H1 (cell line): ENCODE measurements at regions not wholly inside any gene's neighbourhood (a gene's known extent, or its start where the extent isn't known, plus 50 kb on each side); places are given as distances from the start of the nearest gene placed in this dataset.

Source experiments
- CTCF ChIA-PET: fragments of 300-600 bp; sonication (Branson Sonifier 250); formaldehyde crosslinking; loops from one replicate; lab custom pipeline; 2021; ENCODE audit not compliant: partially characterized antibody; lab: Charles Lee
- POLR2A ChIA-PET: fragments of 300-600 bp; sonication (Branson Sonifier 250); formaldehyde crosslinking; loops from one replicate; lab custom pipeline; 2021; ENCODE audit warnings: inconsistent platforms; ENCODE audit not compliant: partially characterized antibody; lab: Charles Lee
- DNase-seq, 2 experiments: peaks; one replicate each; pipeline versions ENCODE4 v3.0.0 to v3.0.0-alpha.2; 2010 to 2022; ENCODE audit warnings: low spot score in 2 of 2, low read depth in 1 of 2, mixed read lengths in 1 of 2
- FAIRE-seq: peaks from 2 replicates; lab custom pipeline; 2011; peaks lifted over from hg19 to GRCh38; lab: Jason Lieb, UNC
- H2AFZ ChIP-seq: 2 replicates; pipeline ENCODE4 v1.8.1; 2012; ENCODE audit warnings: low read length, inconsistent platforms
- H2AK5ac ChIP-seq: 2 replicates; pipeline ENCODE4 v1.6.1; 2013; ENCODE audit warnings: low read depth, low read length
- H2BK120ac ChIP-seq: replicated peaks from 2 replicates; pipeline ENCODE3; 2013; ENCODE audit warnings: low read depth, low read length, inconsistent platforms
- H2BK12ac ChIP-seq: 2 replicates; pipeline ENCODE4 v1.6.1; 2013; ENCODE audit warnings: low read depth, low read length
- H2BK15ac ChIP-seq: 2 replicates; pipeline ENCODE4 v1.6.1; 2013; ENCODE audit warnings: low read length
- H2BK20ac ChIP-seq: 2 replicates; pipeline ENCODE4 v1.6.1; 2013; ENCODE audit warnings: low read length
- H2BK5ac ChIP-seq: 2 replicates; pipeline ENCODE4 v1.6.1; 2013; ENCODE audit warnings: low read depth, low read length
- H3K14ac ChIP-seq: 2 replicates; pipeline ENCODE4 v1.6.1; 2013; ENCODE audit warnings: inconsistent platforms; ENCODE audit not compliant: insufficient read length
- H3K18ac ChIP-seq: 2 replicates; pipeline ENCODE4 v1.6.1; 2013; ENCODE audit warnings: low read length; ENCODE audit errors: extremely low read depth
- H3K23ac ChIP-seq: 2 replicates; pipeline ENCODE4 v1.6.1; 2013; ENCODE audit warnings: inconsistent platforms; ENCODE audit not compliant: insufficient read length
- H3K23me2 ChIP-seq: 2 replicates; pipeline ENCODE4 v1.6.1; 2013; ENCODE audit warnings: low read depth, low read length
- H3K27ac ChIP-seq: 2 replicates; pipeline ENCODE4 v1.6.1; 2011; ENCODE audit warnings: low read depth, low read length, inconsistent platforms
- H3K27me3 ChIP-seq, 4 experiments: replicated peaks in 1 of 4; 1 replicate in 1 of 4; 2 replicates in 3 of 4; pipeline versions ENCODE4 v1.6.1 to v1.8.1; 2011 to 2013; ENCODE audit warnings: low read length in 3 of 4, mild to moderate bottlenecking in 3 of 4, inconsistent platforms in 2 of 4, mixed read lengths in 2 of 4, moderate library complexity in 1 of 4; ENCODE audit not compliant: control insufficient read depth in 3 of 4, insufficient read depth in 3 of 4; ENCODE audit errors: extremely low read depth in 1 of 4
- H3K36me3 ChIP-seq, 4 experiments: 2 replicates each; pipeline versions ENCODE4 v1.6.1 to v1.8.1; 2011 to 2013; ENCODE audit warnings: mild to moderate bottlenecking in 4 of 4, low read length in 3 of 4, moderate library complexity in 2 of 4, control low read depth in 1 of 4, inconsistent platforms in 1 of 4; ENCODE audit not compliant: insufficient read depth in 4 of 4, control insufficient read depth in 2 of 4
- H3K4ac ChIP-seq: replicated peaks from 2 replicates; pipeline ENCODE3; 2013; ENCODE audit warnings: low read length, low read depth, mixed read lengths, inconsistent platforms; ENCODE audit not compliant: insufficient read length
- H3K4me1 ChIP-seq, 4 experiments: replicated peaks in 1 of 4; 1 replicate in 1 of 4; 2 replicates in 3 of 4; pipeline versions ENCODE4 v1.6.1 to v1.8.1; 2011 to 2013; ENCODE audit warnings: low read length in 3 of 4, inconsistent platforms in 2 of 4, mixed read lengths in 1 of 4; ENCODE audit not compliant: insufficient read depth in 4 of 4, control insufficient read depth in 3 of 4
- H3K4me2 ChIP-seq, 2 experiments: 2 replicates each; pipeline versions ENCODE4 v1.6.1 to v1.8.1; 2011 to 2013; ENCODE audit warnings: low read depth in 2 of 2, low read length in 2 of 2, control low read depth in 1 of 2, inconsistent platforms in 1 of 2, mild to moderate bottlenecking in 1 of 2; ENCODE audit not compliant: insufficient read depth in 1 of 2
- H3K4me3 ChIP-seq, 4 experiments: fragments of 200-600, 300-600 bp in 1 of 4; sonication (generic), shearing (Covaris generic), sonication (Bioruptor Twin) in 1 of 4; 2 replicates each; pipeline versions ENCODE4 v1.5.1 to v1.8.1; 2011 to 2016; ENCODE audit warnings: low read length in 4 of 4, low read depth in 3 of 4, control low read depth in 2 of 4, inconsistent platforms in 2 of 4, mild to moderate bottlenecking in 2 of 4, mixed read lengths in 1 of 4, moderate library complexity in 1 of 4; ENCODE audit not compliant: insufficient read depth in 2 of 4; ENCODE audit errors: extremely low read depth in 1 of 4
- H3K56ac ChIP-seq: replicated peaks from 2 replicates; pipeline ENCODE3; 2013; ENCODE audit warnings: low read depth, mild to moderate bottlenecking, mixed read lengths, low read length, inconsistent platforms; ENCODE audit not compliant: insufficient read length
- H3K79me1 ChIP-seq: 2 replicates; pipeline ENCODE4 v1.6.1; 2013; ENCODE audit warnings: low read depth, low read length, control low read depth
- H3K79me2 ChIP-seq, 2 experiments: 2 replicates each; pipeline versions ENCODE4 v1.6.1 to v1.8.1; 2012 to 2013; ENCODE audit warnings: low read length in 2 of 2, mild to moderate bottlenecking in 2 of 2, inconsistent platforms in 1 of 2; ENCODE audit not compliant: insufficient read depth in 2 of 2, control insufficient read depth in 1 of 2
- H3K9ac ChIP-seq, 4 experiments: replicated peaks in 1 of 4; 1 replicate in 1 of 4; 2 replicates in 3 of 4; pipeline versions ENCODE4 v1.6.1 to v1.8.1; 2011 to 2013; ENCODE audit warnings: low read depth in 3 of 4, low read length in 3 of 4, control low read depth in 2 of 4, mild to moderate bottlenecking in 2 of 4, moderate library complexity in 2 of 4, inconsistent platforms in 1 of 4; ENCODE audit errors: extremely low read depth in 1 of 4
- H3K9me3 ChIP-seq, 2 experiments: 2 replicates each; pipeline versions ENCODE4 v1.6.1 to v1.8.1; 2012 to 2013; ENCODE audit warnings: mild to moderate bottlenecking in 2 of 2, moderate library complexity in 2 of 2, control low read depth in 1 of 2, inconsistent platforms in 1 of 2, low read depth in 1 of 2, low read length in 1 of 2, mixed read lengths in 1 of 2; ENCODE audit not compliant: insufficient read depth in 2 of 2
- H4K20me1 ChIP-seq, 2 experiments: replicated peaks in 1 of 2; 2 replicates each; pipeline versions ENCODE3 to v1.8.1; 2011 to 2013; ENCODE audit warnings: inconsistent platforms in 2 of 2, low read length in 2 of 2, mild to moderate bottlenecking in 1 of 2; ENCODE audit not compliant: insufficient read depth in 2 of 2, control insufficient read depth in 1 of 2
- H4K5ac ChIP-seq: 2 replicates; pipeline ENCODE4 v1.6.1; 2013; ENCODE audit warnings: low read length, low read depth, mixed read lengths, inconsistent platforms; ENCODE audit not compliant: insufficient read length
- H4K8ac ChIP-seq: 2 replicates; pipeline ENCODE4 v1.8.0; 2013; ENCODE audit warnings: mild to moderate bottlenecking, moderate library complexity, low read length, inconsistent platforms; ENCODE audit not compliant: insufficient read depth; ENCODE audit errors: extremely low read depth
- H4K91ac ChIP-seq: replicated peaks from 2 replicates; pipeline ENCODE3; 2013; ENCODE audit warnings: low read length, mixed read lengths, inconsistent platforms; ENCODE audit not compliant: insufficient read length
- BRCA1 ChIP-seq: IDR thresholded peaks from 2 replicates; pipeline ENCODE4 v1.6.1; 2012; ENCODE audit warnings: low read depth, low read length, improper control_type of control experiment
- EP300 ChIP-seq, 2 experiments: IDR thresholded peaks; 1 replicate in 1 of 2; 2 replicates in 1 of 2; pipeline ENCODE4 v1.6.1; 2011 to 2012; ENCODE audit warnings: low read depth in 2 of 2, low read length in 2 of 2, mild to moderate bottlenecking in 2 of 2, borderline replicate concordance in 1 of 2, inconsistent platforms in 1 of 2, moderate library complexity in 1 of 2
- GABPA ChIP-seq: IDR thresholded peaks from 2 replicates; pipeline ENCODE4 v1.6.1; 2011; ENCODE audit warnings: mild to moderate bottlenecking, low read length, moderate library complexity, borderline replicate concordance; ENCODE audit not compliant: insufficient read depth
- HDAC2 ChIP-seq, 2 experiments: fragments of 300-600 bp in 1 of 2; sonication (generic) in 1 of 2; IDR thresholded peaks; 2 replicates each; pipeline ENCODE4 v1.6.1; 2011 to 2012; ENCODE audit warnings: low read depth in 2 of 2, low read length in 2 of 2, mild to moderate bottlenecking in 2 of 2, moderate library complexity in 2 of 2, borderline replicate concordance in 1 of 2, inconsistent platforms in 1 of 2
- HDAC6 ChIP-seq: IDR thresholded peaks from one replicate; pipeline ENCODE4 v1.7.1; 2012; ENCODE audit warnings: low read depth, mild to moderate bottlenecking, inconsistent platforms, low read length, moderate library complexity
- KDM5A ChIP-seq: fragments of 200-600 bp; IDR thresholded peaks from 2 replicates; pipeline ENCODE4 v1.7.1; 2012; ENCODE audit warnings: mild to moderate bottlenecking, low read length, inconsistent platforms, mixed read lengths
- NANOG ChIP-seq: IDR thresholded peaks from 2 replicates; pipeline ENCODE4 v1.6.1; 2011; ENCODE audit warnings: low read length, low read depth, mild to moderate bottlenecking, inconsistent platforms; ENCODE audit not compliant: insufficient read depth, poor library complexity, severe bottlenecking
- NRF1 ChIP-seq: IDR thresholded peaks from 2 replicates; pipeline ENCODE4 v1.6.1; 2011; ENCODE audit warnings: mild to moderate bottlenecking, low read depth, low read length, improper control_type of control experiment
- SAP30 ChIP-seq: fragments of 300-600 bp; sonication (generic); IDR thresholded peaks from 2 replicates; pipeline ENCODE4 v1.7.1; 2012; ENCODE audit warnings: low read length, moderate library complexity, mild to moderate bottlenecking, inconsistent platforms; ENCODE audit not compliant: insufficient read depth, insufficient replicate concordance
- SRF ChIP-seq: IDR thresholded peaks from 2 replicates; pipeline ENCODE4 v1.6.1; 2011; ENCODE audit warnings: mild to moderate bottlenecking, low read depth, low read length, moderate library complexity
- TAF7 ChIP-seq: optimal IDR thresholded peaks from 2 replicates; pipeline ENCODE3; 2011; ENCODE audit warnings: low read depth, mild to moderate bottlenecking, inconsistent platforms, low read length, moderate library complexity, borderline replicate concordance
- TEAD4 ChIP-seq: IDR thresholded peaks from 2 replicates; pipeline ENCODE4 v1.6.1; 2012; ENCODE audit warnings: low read depth, low read length, inconsistent platforms, mixed read lengths
- WGBS, 2 experiments: shearing (Covaris generic) in 1 of 2; methylation state at CpG; one replicate each; pipeline versions ENCODE4 v1.1.6 to v1.1.7; 2013 to 2015; ENCODE audit warnings: low lambda C conversion rate in 2 of 2, mixed read lengths in 2 of 2, inconsistent platforms in 1 of 2, low coverage in 1 of 2, missing lambda C conversion rate in 1 of 2; ENCODE audit not compliant: insufficient replicate concordance in 2 of 2, insufficient coverage in 1 of 2, insufficient read length in 1 of 2; ENCODE audit errors: extremely low coverage in 1 of 2, missing lambda C conversion rate in 1 of 2; 5-methylcytosine and 5-hydroxymethylcytosine counted together

- CTCF ChIA-PET, result no interaction called here
- TF ChIP-seq NANOG, result no peak
- no peak for TF ChIP-seq GABPA
- TF ChIP-seq TEAD4, result no peak
- TF ChIP-seq HDAC2 (IDR thresholded peaks at IDR 0.05; ENCODE audit: borderline replicate concordance in 1 of 2, low read depth in 2 of 2, low read length in 2 of 2), result no peak
- no peak for TF ChIP-seq NRF1
- TF ChIP-seq HDAC6, result no peak
- TF ChIP-seq SAP30, result no peak
- no peak for TF ChIP-seq KDM5A
- TF ChIP-seq EP300 (IDR thresholded peaks at IDR 0.05; ENCODE audit: borderline replicate concordance in 1 of 2, low read depth in 2 of 2, low read length in 2 of 2), result no peak
- TF ChIP-seq TAF7, result no peak
- no peak for TF ChIP-seq SRF
- no peak for TF ChIP-seq BRCA1
Measured at GRCh38 chr2:238632181-238633060, 205.7 kb downstream of the ASB1 start.

More at GRCh38 chr2:238632181-238633060, 205.7 kb downstream of the ASB1 start:
- H3K27me3 ChIP-seq, result no peaks in the 10 kb centered on the region
- no peak overlapping the region for H3K56ac ChIP-seq
- H3K79me2 ChIP-seq, result no peaks in the 10 kb centered on the region
- no peak overlapping the region for H4K91ac ChIP-seq
- no peaks in the 10 kb centered on the region; the same call in 1 of the 2 replicates for H3K23me2 ChIP-seq
- no peak overlapping the region for H2BK12ac ChIP-seq
- no peaks in the 10 kb centered on the region for H3K9me3 ChIP-seq
- H4K5ac ChIP-seq, result no peak overlapping the region
- no peak overlapping the region for H3K23ac ChIP-seq
- no peak overlapping the region for H2AFZ ChIP-seq
- H3K79me1 ChIP-seq, result no peaks in the 10 kb centered on the region
- no peak overlapping the region for H3K27ac ChIP-seq
- H4K20me1 ChIP-seq, result peaks cover 0 to 1% of the 10 kb centered on the region in 2 experiments
- FAIRE-seq (no peak), DNase-seq (peak in 1 of 2 experiments; percentile 13)
- 88% methylated on average over 26 of the region's 26 CpGs; no CpG with 5 or more reads in 1 of the 2 experiments for WGBS, 2 experiments
- no peak overlapping the region for H4K8ac ChIP-seq
- no peak overlapping the region for H3K9ac ChIP-seq
- no peaks in the 10 kb centered on the region for H3K36me3 ChIP-seq
- no peak overlapping the region for H2BK5ac ChIP-seq
- H2BK20ac ChIP-seq, result no peak overlapping the region
- H3K4me3 ChIP-seq, result no peak overlapping the region
- H2BK120ac ChIP-seq, result no peak overlapping the region
- H3K18ac ChIP-seq, result no peak overlapping the region
- POLR2A ChIA-PET, result no interaction called here
- H3K4me1 ChIP-seq, result no peaks in the 10 kb centered on the region
- no peak overlapping the region for H2AK5ac ChIP-seq
- H3K4ac ChIP-seq, result no peak overlapping the region
- H3K4me2 ChIP-seq, result no peak overlapping the region
- no peak overlapping the region for H2BK15ac ChIP-seq
- H3K14ac ChIP-seq, result no peak overlapping the region
